ENCODE measurements at regions not wholly inside any gene's neighbourhood (a gene's known extent, or its start where the extent isn't known, plus 50 kb on each side); places are given as distances from the start of the nearest gene placed in this dataset.

DNA sequence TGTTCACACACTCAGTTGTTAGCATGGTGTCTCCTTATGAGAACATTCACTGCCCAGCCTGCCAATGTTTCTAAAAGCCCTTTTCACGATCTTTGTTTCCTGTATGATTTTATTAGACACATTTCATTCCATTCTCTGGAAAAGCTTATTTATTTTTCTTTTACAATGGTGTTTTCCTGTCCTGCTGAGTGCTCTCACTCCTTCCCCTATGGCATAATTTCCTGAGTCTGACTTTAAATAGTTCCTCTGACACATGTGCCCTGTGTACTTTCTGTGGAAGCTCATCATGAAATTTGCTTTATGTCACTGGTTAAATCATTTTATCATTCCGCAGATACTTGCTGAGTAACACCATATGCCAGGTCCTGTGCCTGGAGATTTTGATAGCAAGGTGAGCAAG is 612.0 kb downstream of the FLRT2 start:
- no peaks in the 10 kb centered on the region for H3K4me1 ChIP-seq (ENCODE audit: insufficient read depth)
- ATAC-seq (no peak), DNase-seq (ENCODE audit: low spot score) (no peak)
- no peaks in the 10 kb centered on the region for H3K36me3 ChIP-seq (ENCODE audit: insufficient read depth)
- Mint-ChIP-seq H3K27me3 (ENCODE audit: insufficient read depth, low read depth, poor library complexity) (no peaks in the 10 kb centered on the region), H3K27ac (no peak overlapping the region), H3K4me3 (no peak overlapping the region), H3K36me3 (ENCODE audit: low read depth) (no peaks in the 10 kb centered on the region), H3K4me1 (no peaks in the 10 kb centered on the region), H3K9me3 (no peaks in the 10 kb centered on the region)
- no peak overlapping the region for H3K4me2 ChIP-seq
- H2AFZ ChIP-seq, result no peak overlapping the region
- no peaks in the 10 kb centered on the region for H3K9me2 ChIP-seq (ENCODE audit: insufficient read depth)
- H4K20me1 ChIP-seq (replicated peaks; ENCODE audit: insufficient read depth), result no peaks in the 10 kb centered on the region
- no peaks in the 10 kb centered on the region for H3K79me2 ChIP-seq (replicated peaks; ENCODE audit: insufficient read depth)
- H3K27ac ChIP-seq (ENCODE audit: low read depth), result no peak overlapping the region
- no peaks in the 10 kb centered on the region for H3F3A ChIP-seq (replicated peaks; ENCODE audit: low read depth)
- TF ChIP-seq NANOG (IDR thresholded peaks at IDR 0.05; ENCODE audit: borderline replicate concordance), result no peak
- H3K4me3 ChIP-seq, result no peak overlapping the region
- no peaks in the 10 kb centered on the region for H3K27me3 ChIP-seq (ENCODE audit: insufficient read depth)

DNA sequence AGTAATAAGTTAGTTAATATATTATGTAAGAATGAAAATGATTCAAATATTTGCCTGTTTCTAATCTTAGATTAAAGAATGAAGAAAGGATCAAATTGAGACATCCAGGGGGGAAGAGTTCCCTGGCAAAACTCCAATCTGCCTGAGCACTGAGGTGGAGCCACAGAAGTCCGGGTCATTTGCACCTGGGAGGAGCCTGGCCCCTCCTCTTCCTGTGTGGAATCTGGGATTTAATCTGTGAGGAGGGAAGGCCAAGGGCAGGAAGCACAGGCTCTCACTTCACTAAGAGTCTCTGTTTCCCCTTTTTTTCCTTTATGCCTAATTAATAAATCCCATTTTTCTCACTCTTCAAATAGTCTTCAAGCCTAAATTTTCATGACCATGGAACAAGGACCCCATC is 599.5 kb downstream of the FLRT2 start:
- H2AFZ ChIP-seq, result no peak overlapping the region
- TF ChIP-seq, protein P1, sequence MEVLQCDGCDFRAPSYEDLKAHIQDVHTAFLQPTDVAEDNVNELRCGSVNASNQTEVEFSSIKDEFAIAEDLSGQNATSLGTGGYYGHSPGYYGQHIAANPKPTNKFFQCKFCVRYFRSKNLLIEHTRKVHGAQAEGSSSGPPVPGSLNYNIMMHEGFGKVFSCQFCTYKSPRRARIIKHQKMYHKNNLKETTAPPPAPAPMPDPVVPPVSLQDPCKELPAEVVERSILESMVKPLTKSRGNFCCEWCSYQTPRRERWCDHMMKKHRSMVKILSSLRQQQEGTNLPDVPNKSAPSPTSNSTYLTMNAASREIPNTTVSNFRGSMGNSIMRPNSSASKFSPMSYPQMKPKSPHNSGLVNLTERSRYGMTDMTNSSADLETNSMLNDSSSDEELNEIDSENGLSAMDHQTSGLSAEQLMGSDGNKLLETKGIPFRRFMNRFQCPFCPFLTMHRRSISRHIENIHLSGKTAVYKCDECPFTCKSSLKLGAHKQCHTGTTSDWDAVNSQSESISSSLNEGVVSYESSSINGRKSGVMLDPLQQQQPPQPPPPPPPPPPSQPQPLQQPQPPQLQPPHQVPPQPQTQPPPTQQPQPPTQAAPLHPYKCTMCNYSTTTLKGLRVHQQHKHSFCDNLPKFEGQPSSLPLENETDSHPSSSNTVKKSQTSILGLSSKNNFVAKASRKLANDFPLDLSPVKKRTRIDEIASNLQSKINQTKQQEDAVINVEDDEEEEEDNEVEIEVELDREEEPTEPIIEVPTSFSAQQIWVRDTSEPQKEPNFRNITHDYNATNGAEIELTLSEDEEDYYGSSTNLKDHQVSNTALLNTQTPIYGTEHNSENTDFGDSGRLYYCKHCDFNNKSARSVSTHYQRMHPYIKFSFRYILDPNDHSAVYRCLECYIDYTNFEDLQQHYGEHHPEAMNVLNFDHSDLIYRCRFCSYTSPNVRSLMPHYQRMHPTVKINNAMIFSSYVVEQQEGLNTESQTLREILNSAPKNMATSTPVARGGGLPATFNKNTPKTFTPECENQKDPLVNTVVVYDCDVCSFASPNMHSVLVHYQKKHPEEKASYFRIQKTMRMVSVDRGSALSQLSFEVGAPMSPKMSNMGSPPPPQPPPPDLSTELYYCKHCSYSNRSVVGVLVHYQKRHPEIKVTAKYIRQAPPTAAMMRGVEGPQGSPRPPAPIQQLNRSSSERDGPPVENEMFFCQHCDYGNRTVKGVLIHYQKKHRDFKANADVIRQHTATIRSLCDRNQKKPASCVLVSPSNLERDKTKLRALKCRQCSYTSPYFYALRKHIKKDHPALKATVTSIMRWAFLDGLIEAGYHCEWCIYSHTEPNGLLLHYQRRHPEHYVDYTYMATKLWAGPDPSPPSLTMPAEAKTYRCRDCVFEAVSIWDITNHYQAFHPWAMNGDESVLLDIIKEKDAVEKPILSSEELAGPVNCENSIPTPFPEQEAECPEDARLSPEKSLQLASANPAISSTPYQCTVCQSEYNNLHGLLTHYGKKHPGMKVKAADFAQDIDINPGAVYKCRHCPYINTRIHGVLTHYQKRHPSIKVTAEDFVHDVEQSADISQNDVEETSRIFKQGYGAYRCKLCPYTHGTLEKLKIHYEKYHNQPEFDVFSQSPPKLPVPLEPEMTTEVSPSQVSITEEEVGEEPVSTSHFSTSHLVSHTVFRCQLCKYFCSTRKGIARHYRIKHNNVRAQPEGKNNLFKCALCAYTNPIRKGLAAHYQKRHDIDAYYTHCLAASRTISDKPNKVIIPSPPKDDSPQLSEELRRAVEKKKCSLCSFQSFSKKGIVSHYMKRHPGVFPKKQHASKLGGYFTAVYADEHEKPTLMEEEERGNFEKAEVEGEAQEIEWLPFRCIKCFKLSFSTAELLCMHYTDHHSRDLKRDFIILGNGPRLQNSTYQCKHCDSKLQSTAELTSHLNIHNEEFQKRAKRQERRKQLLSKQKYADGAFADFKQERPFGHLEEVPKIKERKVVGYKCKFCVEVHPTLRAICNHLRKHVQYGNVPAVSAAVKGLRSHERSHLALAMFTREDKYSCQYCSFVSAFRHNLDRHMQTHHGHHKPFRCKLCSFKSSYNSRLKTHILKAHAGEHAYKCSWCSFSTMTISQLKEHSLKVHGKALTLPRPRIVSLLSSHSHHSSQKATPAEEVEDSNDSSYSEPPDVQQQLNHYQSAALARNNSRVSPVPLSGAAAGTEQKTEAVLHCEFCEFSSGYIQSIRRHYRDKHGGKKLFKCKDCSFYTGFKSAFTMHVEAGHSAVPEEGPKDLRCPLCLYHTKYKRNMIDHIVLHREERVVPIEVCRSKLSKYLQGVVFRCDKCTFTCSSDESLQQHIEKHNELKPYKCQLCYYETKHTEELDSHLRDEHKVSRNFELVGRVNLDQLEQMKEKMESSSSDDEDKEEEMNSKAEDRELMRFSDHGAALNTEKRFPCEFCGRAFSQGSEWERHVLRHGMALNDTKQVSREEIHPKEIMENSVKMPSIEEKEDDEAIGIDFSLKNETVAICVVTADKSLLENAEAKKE (CRISPR knock-in tag; IDR thresholded peaks at IDR 0.05), result no peak
- TF ChIP-seq, protein P2, sequence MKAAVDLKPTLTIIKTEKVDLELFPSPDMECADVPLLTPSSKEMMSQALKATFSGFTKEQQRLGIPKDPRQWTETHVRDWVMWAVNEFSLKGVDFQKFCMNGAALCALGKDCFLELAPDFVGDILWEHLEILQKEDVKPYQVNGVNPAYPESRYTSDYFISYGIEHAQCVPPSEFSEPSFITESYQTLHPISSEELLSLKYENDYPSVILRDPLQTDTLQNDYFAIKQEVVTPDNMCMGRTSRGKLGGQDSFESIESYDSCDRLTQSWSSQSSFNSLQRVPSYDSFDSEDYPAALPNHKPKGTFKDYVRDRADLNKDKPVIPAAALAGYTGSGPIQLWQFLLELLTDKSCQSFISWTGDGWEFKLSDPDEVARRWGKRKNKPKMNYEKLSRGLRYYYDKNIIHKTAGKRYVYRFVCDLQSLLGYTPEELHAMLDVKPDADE (IDR thresholded peaks at IDR 0.05), result no peak
- TF ChIP-seq EZH2 (IDR thresholded peaks at IDR 0.05; ENCODE audit: low read depth, unreplicated experiment) (no peak), POLR2AphosphoS5 (IDR thresholded peaks at IDR 0.05; ENCODE audit: low read depth) (no peak), EZH2phosphoT487 (IDR thresholded peaks at IDR 0.05; ENCODE audit: unreplicated experiment) (no peak), ZNF114 (CRISPR knock-in tag; IDR thresholded peaks at IDR 0.05) (no peak), ZNF331 (CRISPR knock-in tag; IDR thresholded peaks at IDR 0.05; ENCODE audit: low read depth) (no peak), CREB1 (CRISPR knock-in tag; IDR thresholded peaks at IDR 0.05; ENCODE audit: low read depth) (no peak)
- TF ChIP-seq, protein P3, sequence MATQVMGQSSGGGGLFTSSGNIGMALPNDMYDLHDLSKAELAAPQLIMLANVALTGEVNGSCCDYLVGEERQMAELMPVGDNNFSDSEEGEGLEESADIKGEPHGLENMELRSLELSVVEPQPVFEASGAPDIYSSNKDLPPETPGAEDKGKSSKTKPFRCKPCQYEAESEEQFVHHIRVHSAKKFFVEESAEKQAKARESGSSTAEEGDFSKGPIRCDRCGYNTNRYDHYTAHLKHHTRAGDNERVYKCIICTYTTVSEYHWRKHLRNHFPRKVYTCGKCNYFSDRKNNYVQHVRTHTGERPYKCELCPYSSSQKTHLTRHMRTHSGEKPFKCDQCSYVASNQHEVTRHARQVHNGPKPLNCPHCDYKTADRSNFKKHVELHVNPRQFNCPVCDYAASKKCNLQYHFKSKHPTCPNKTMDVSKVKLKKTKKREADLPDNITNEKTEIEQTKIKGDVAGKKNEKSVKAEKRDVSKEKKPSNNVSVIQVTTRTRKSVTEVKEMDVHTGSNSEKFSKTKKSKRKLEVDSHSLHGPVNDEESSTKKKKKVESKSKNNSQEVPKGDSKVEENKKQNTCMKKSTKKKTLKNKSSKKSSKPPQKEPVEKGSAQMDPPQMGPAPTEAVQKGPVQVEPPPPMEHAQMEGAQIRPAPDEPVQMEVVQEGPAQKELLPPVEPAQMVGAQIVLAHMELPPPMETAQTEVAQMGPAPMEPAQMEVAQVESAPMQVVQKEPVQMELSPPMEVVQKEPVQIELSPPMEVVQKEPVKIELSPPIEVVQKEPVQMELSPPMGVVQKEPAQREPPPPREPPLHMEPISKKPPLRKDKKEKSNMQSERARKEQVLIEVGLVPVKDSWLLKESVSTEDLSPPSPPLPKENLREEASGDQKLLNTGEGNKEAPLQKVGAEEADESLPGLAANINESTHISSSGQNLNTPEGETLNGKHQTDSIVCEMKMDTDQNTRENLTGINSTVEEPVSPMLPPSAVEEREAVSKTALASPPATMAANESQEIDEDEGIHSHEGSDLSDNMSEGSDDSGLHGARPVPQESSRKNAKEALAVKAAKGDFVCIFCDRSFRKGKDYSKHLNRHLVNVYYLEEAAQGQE (IDR thresholded peaks at IDR 0.05; ENCODE audit: unreplicated experiment), result no peak
- Mint-ChIP-seq H3K27ac (no peak overlapping the region), H3K9me3 (no peaks in the 10 kb centered on the region), H3K27me3 (ENCODE audit: insufficient read depth, low read depth, poor library complexity) (no peaks in the 10 kb centered on the region), H3K36me3 (ENCODE audit: low read depth) (no peaks in the 10 kb centered on the region), H3K4me1 (peaks cover 6% of the 10 kb centered on the region; the same call in 2 of the 3 replicates), H3K4me3 (no peak overlapping the region)
- H4K20me1 ChIP-seq (replicated peaks; ENCODE audit: insufficient read depth), result no peaks in the 10 kb centered on the region
- DNase-seq (ENCODE audit: low spot score), result peak; percentile 35
- H3K9me2 ChIP-seq (ENCODE audit: insufficient read depth), result no peaks in the 10 kb centered on the region
- no peaks in the 10 kb centered on the region for H3K27me3 ChIP-seq (ENCODE audit: insufficient read depth)
- no peak overlapping the region for H3K4me3 ChIP-seq
- H3K4me2 ChIP-seq, result no peak overlapping the region
- H3K79me2 ChIP-seq (replicated peaks; ENCODE audit: insufficient read depth), result no peaks in the 10 kb centered on the region
- H3F3A ChIP-seq (replicated peaks; ENCODE audit: low read depth), result no peaks in the 10 kb centered on the region
- ATAC-seq, result peak; percentile 42; the same call in 1 of the 3 replicates
- no peak overlapping the region for H3K27ac ChIP-seq (ENCODE audit: low read depth)
- H3K36me3 ChIP-seq (ENCODE audit: insufficient read depth), result no peaks in the 10 kb centered on the region
- peaks cover 5% of the 10 kb centered on the region; the same call in 1 of the 2 replicates for H3K4me1 ChIP-seq (ENCODE audit: insufficient read depth)

Measured in GM23338 (cell line).